ENCODE measurements at regions not wholly inside any gene's neighbourhood (a gene's known extent, or its start where the extent isn't known, plus 50 kb on each side); places are given as distances from the start of the nearest gene placed in this dataset.

GRCh38 chr4:84433633-84434222 lies 65.4 kb downstream of the NKX6-1 start:
- Histone ChIP-seq H3K27me3 (no peaks in the 10 kb centered on the region), H3K4me1 (ENCODE audit: insufficient read depth) (no peaks in the 10 kb centered on the region), H3K36me3 (no peaks in the 10 kb centered on the region), H3K27ac (no peak overlapping the region), H3K9me3 (no peaks in the 10 kb centered on the region), H3K4me3 (no peak overlapping the region)
- 59 to 65% (median 65%) methylated on average over 6 of the region's 6 CpGs for WGBS, 3 donors
- TF ChIP-seq POLR2A (IDR thresholded peaks at IDR 0.05) (no peak), EP300 (IDR thresholded peaks at IDR 0.05) (no peak), CTCF (IDR thresholded peaks at IDR 0.05) (no peak)
- intact Hi-C loops (cut with DNase I): no loop called here
- no peak for DNase-seq

- H3K9me3 ChIP-seq: no peaks in the 10 kb centered on the region
- no peak overlapping the region for H3K4me3 ChIP-seq
- no peaks in the 10 kb centered on the region for H3K36me3 ChIP-seq
- no peaks in the 10 kb centered on the region for H3K4me1 ChIP-seq (ENCODE audit: insufficient read depth)
- no peak for DNase-seq
- intact Hi-C loops (cut with DNase I): no loop called here
- no peaks in the 10 kb centered on the region for H3K27me3 ChIP-seq
- no peak for TF ChIP-seq CTCF (IDR thresholded peaks at IDR 0.05)
- no peak for TF ChIP-seq EP300 (IDR thresholded peaks at IDR 0.05)
- H3K27ac ChIP-seq: no peak overlapping the region
Observed at GRCh38 chr4:84432713-84433112, 66.4 kb downstream of the NKX6-1 start.

- WGBS, 3 donors: 23 to 31% (median 26%) methylated on average over 1 of the region's 1 CpG
- Histone ChIP-seq H3K27ac (no peak overlapping the region), H3K4me3 (no peak overlapping the region), H3K27me3 (no peaks in the 10 kb centered on the region), H3K4me1 (ENCODE audit: insufficient read depth) (no peaks in the 10 kb centered on the region), H3K9me3 (no peaks in the 10 kb centered on the region), H3K36me3 (no peaks in the 10 kb centered on the region)
- no peak for DNase-seq
- intact Hi-C loops (cut with DNase I): no loop called here
- TF ChIP-seq EP300 (IDR thresholded peaks at IDR 0.05): no peak
- no peak for TF ChIP-seq POLR2A (IDR thresholded peaks at IDR 0.05)
- TF ChIP-seq CTCF (IDR thresholded peaks at IDR 0.05): no peak
Observed at GRCh38 chr4:84420608-84421007, 78.5 kb downstream of the NKX6-1 start.

GRCh38 chr4:84419201-84419600 lies 79.9 kb downstream of the NKX6-1 start:
- no peak for TF ChIP-seq CTCF (IDR thresholded peaks at IDR 0.05)
- no peak for TF ChIP-seq EP300 (IDR thresholded peaks at IDR 0.05)
- TF ChIP-seq POLR2A (IDR thresholded peaks at IDR 0.05): no peak
- no peaks in the 10 kb centered on the region for H3K27me3 ChIP-seq
- no peak for DNase-seq
- no peak overlapping the region for H3K4me3 ChIP-seq
- H3K36me3 ChIP-seq: no peaks in the 10 kb centered on the region
- H3K27ac ChIP-seq: no peak overlapping the region
- intact Hi-C loops (cut with DNase I): no loop called here
- H3K9me3 ChIP-seq: no peaks in the 10 kb centered on the region
- 33 to 39% (median 34%) methylated on average over 3 of the region's 3 CpGs for WGBS, 3 donors
- H3K4me1 ChIP-seq (ENCODE audit: insufficient read depth): no peaks in the 10 kb centered on the region
